Thyroid gland (tissue), 4 donors: ENCODE measurements at regions not wholly inside any gene's neighbourhood (a gene's known extent, or its start where the extent isn't known, plus 50 kb on each side); places are given as distances from the start of the nearest gene placed in this dataset.

Experiments used
- CTCF ChIP-seq, 6 experiments: fragments of 200-600 bp in 3 of 6; fragments of 450-650 bp in 3 of 6; sonication (generic) in 3 of 6; IDR thresholded peaks; one replicate each; pipeline ENCODE4 v1.5.1; 2016 to 2019; ENCODE audit warnings: antibody characterized with exemption in 6 of 6, mild to moderate bottlenecking in 2 of 6, inconsistent platforms in 1 of 6, moderate library complexity in 1 of 6
- POLR2A ChIP-seq, 2 donors: fragments of 450-650 bp; IDR thresholded peaks; one replicate each; pipeline ENCODE4 v1.6.1; 2017; ENCODE audit warnings: antibody characterized with exemption in 2 of 2, mild to moderate bottlenecking in 2 of 2, moderate library complexity in 1 of 2

- TF ChIP-seq CTCF (IDR thresholded peaks at IDR 0.05) (no peak), POLR2A (IDR thresholded peaks at IDR 0.05) (no peak)
Observed at GRCh38 chr6:86153521-86153920, 510.8 kb upstream of the SYNCRIP start.
